Adrenal gland (tissue), 9 donors: ENCODE measurements at regions not wholly inside any gene's neighbourhood (a gene's known extent, or its start where the extent isn't known, plus 50 kb on each side); places are given as distances from the start of the nearest gene placed in this dataset.

Source experiments
- DNase-seq, 7 donors: peaks; one replicate each; pipeline ENCODE4 v3.0.0-alpha.2; 2019 to 2020
- H3K27ac ChIP-seq, 5 donors: fragments of 200-600 bp; sonication (generic) in 4 of 5; 1 replicate in 3 of 5; 2 replicates in 2 of 5; pipeline versions ENCODE4 v1.5.1 to v1.8.0; 2016 to 2020; ENCODE audit warnings: mild to moderate bottlenecking in 1 of 5
- H3K27me3 ChIP-seq: fragments of 200-600 bp; 2 replicates; pipeline ENCODE4 v1.8.0; 2021
- H3K36me3 ChIP-seq, 2 donors: fragments of 200-600 bp; replicated peaks in 1 of 2; 1 replicate in 1 of 2; 2 replicates in 1 of 2; pipeline versions ENCODE4 v1.5.1 to v1.8.0; 2018 to 2022
- H3K4me1 ChIP-seq, 2 donors: fragments of 200-600 bp; replicated peaks in 1 of 2; 1 replicate in 1 of 2; 2 replicates in 1 of 2; pipeline versions ENCODE4 v1.5.1 to v1.8.0; 2018 to 2021
- H3K4me3 ChIP-seq, 4 donors: fragments of 200-600 bp; sonication (generic) in 3 of 4; one replicate each; pipeline ENCODE4 v1.5.1; 2016 to 2018
- H3K9me3 ChIP-seq, 3 donors: fragments of 200-600 bp; sonication (generic) in 1 of 3; replicated peaks in 1 of 3; 1 replicate in 2 of 3; 2 replicates in 1 of 3; pipeline versions ENCODE4 v1.5.1 to v1.8.0; 2016 to 2021
- CTCF ChIP-seq, 6 experiments: fragments of 450-650 bp in 4 of 6; fragments of 200-600 bp in 2 of 6; sonication (generic) in 1 of 6; IDR thresholded peaks; 1 replicate in 5 of 6; 2 replicates in 1 of 6; pipeline versions ENCODE4 v1.5.1 to v1.8.0; 2016 to 2021; ENCODE audit warnings: antibody characterized with exemption in 6 of 6, mild to moderate bottlenecking in 2 of 6, moderate library complexity in 1 of 6
- POLR2A ChIP-seq, 2 donors: fragments of 450-650 bp; IDR thresholded peaks; one replicate each; pipeline ENCODE4 v1.6.1; 2017; ENCODE audit warnings: antibody characterized with exemption in 2 of 2, mild to moderate bottlenecking in 2 of 2, moderate library complexity in 1 of 2
- WGBS, 4 donors: extraction: QIAGEN DNeasy Blood & Tissue Kit in 2 of 4; methylation state at CpG; one replicate each; pipeline versions ENCODE4 v1.1.5 to v1.1.7; 2013 to 2017; 5-methylcytosine and 5-hydroxymethylcytosine counted together
- intact Hi-C, 2 donors: fragments of 100-400 bp; cut with DNase I; formaldehyde crosslinking; loops; one replicate each; pipeline versions ENCODE4 v1.14.1 to v1.15.0; 2022 to 2023
- donor health status: healthy with polysubstance abuse.
- donor health status: Bipolar disorder and iron deficiency.
- donor health status: DM: yes; HTN: yes; CAD: no.
- donor health status: DM: no; HTN: no; CAD: no.
- donor health status: DM: no; HTN: no; CAD: no.

DNA sequence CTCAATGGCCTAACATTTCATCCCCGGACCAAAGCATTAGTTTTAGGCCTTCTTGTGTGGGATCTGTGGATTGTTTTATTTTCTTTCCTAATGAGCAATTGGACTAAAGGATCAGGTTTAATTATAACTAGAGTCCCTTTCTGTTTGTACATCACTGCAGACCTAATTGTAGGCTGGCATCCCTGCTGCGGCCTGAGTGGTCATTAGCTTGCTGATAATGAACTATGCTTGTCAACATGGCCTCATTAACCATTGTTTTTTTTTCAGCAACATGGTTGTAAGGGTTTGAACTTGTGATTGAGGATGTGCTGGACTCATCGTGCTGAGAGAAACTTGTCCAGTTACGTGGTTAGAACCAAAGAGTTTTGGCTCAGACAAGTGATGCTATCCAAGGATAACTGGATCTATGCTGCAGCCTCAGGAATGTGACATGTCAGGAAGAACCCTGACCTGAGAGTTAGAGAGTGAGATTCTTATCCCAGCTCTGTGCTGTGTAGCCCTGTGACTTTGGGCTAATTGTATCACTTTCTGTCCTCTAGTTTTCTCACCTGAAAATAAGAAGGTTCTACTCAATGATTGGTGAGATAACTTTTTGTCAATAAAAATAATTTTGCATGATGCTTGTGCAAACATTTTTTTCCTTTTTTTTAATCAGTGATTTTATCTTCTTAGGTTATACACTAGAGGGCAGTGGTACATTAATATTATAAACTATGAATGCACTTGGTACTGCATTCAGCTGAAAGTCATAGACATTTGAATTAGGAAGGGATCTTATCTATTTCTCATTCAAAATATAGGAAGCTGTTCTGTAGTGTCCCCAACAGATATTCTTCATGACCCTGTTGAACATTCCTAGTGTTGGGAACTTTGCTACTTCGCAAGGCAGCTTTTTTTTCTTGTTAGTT is 140.9 kb downstream of the RNF144B start:
- no peaks in the 10 kb centered on the region for H3K4me1 ChIP-seq
- no peaks in the 10 kb centered on the region for H3K27me3 ChIP-seq
- no peak overlapping the region for H3K27ac ChIP-seq
- TF ChIP-seq CTCF (IDR thresholded peaks at IDR 0.05) (peak in 5 of 6 experiments; percentile 8 to 39 (median 25)), POLR2A (IDR thresholded peaks at IDR 0.05) (no peak)
- WGBS, 4 donors: 59 to 74% (median 63%) methylated on average over 5 of the region's 5 CpGs
- no peaks in the 10 kb centered on the region for H3K36me3 ChIP-seq
- no peaks in the 10 kb centered on the region for H3K9me3 ChIP-seq
- no peak overlapping the region for H3K4me3 ChIP-seq
- intact Hi-C loops: no loop called here
- DNase-seq: no peak

GRCh38 chr6:18530201-18530600 is 143.1 kb downstream of the RNF144B start:
- peaks cover 3% of the 10 kb centered on the region for H3K27me3 ChIP-seq
- intact Hi-C loops: no loop called here
- H3K9me3 ChIP-seq: no peaks in the 10 kb centered on the region
- no peak for DNase-seq
- H3K4me1 ChIP-seq: no peaks in the 10 kb centered on the region
- no peak for TF ChIP-seq CTCF (IDR thresholded peaks at IDR 0.05)
- TF ChIP-seq POLR2A (IDR thresholded peaks at IDR 0.05): no peak
- WGBS, 4 donors: 33 to 73% (median 47%) methylated on average over 1 of the region's 1 CpG
- no peak overlapping the region for H3K4me3 ChIP-seq
- no peaks in the 10 kb centered on the region for H3K36me3 ChIP-seq
- no peak overlapping the region for H3K27ac ChIP-seq

DNA sequence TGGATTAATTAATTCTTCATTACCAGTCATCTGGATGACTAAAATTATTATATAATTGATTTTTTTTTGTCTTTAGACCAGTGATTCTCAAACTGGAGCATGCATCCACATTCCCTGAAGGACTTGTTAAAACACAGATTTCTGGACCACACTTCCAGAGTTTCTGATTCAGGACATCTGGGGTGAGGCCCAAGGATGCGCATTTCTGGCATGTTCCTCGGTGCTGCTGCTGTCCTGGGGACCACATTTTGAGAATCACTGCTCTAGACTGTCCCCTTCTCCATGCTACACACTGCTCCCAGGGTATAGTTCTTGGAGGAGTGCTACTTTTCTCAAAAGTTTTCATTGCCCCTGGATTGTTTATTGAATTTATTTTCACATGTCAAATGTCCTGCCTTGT is 145.0 kb downstream of the RNF144B start:
- H3K27me3 ChIP-seq: peaks cover 3% of the 10 kb centered on the region
- DNase-seq: no peak
- intact Hi-C loops: no loop called here
- no peak overlapping the region for H3K27ac ChIP-seq
- H3K9me3 ChIP-seq: no peaks in the 10 kb centered on the region
- 81 to 95% (median 88%) methylated on average over 2 of the region's 2 CpGs for WGBS, 4 donors
- no peak overlapping the region for H3K4me3 ChIP-seq
- no peaks in the 10 kb centered on the region for H3K36me3 ChIP-seq
- no peak for TF ChIP-seq CTCF (IDR thresholded peaks at IDR 0.05)
- TF ChIP-seq POLR2A (IDR thresholded peaks at IDR 0.05): no peak
- no peaks in the 10 kb centered on the region for H3K4me1 ChIP-seq

DNA sequence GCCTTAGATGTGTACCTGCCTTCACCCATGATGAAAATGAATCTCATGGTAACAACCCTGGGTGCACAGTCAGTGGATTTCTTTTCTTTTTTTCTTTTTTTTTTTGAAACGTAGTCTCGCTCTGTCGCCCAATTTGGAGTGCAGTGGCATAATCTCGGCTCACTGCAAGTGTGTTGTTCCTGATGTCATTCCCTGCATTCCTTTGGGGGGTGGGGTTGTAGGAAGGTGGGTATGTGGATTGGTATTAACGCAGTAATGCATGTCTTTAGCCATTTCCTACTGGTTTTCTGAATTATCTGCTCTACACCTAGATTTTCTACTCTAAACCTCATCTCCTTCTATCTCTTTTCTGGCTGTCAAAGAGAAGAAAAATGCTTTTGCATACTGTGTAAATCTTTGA is 146.6 kb downstream of the RNF144B start:
- DNase-seq: no peak
- intact Hi-C loops: no loop called here
- H3K27me3 ChIP-seq: peaks cover 3% of the 10 kb centered on the region
- H3K9me3 ChIP-seq: no peaks in the 10 kb centered on the region
- no peaks in the 10 kb centered on the region for H3K4me1 ChIP-seq
- no peaks in the 10 kb centered on the region for H3K36me3 ChIP-seq
- no peak overlapping the region for H3K27ac ChIP-seq
- WGBS, 4 donors: 45 to 68% (median 59%) methylated on average over 5 of the region's 5 CpGs
- TF ChIP-seq POLR2A (IDR thresholded peaks at IDR 0.05) (no peak), CTCF (IDR thresholded peaks at IDR 0.05) (no peak)
- no peak overlapping the region for H3K4me3 ChIP-seq
